Thyroid gland (tissue), 4 donors: ENCODE measurements at regions not wholly inside any gene's neighbourhood (a gene's known extent, or its start where the extent isn't known, plus 50 kb on each side); places are given as distances from the start of the nearest gene placed in this dataset.
"Not testable (repeated sequence)": the region's sequence is repeated elsewhere in the genome, so short reads cannot be mapped to it uniquely, and the experiment has no call there.

ENCODE experiments used
- CTCF ChIP-seq, 6 experiments: fragments of 200-600 bp in 3 of 6; fragments of 450-650 bp in 3 of 6; sonication (generic) in 3 of 6; IDR thresholded peaks; one replicate each; pipeline ENCODE4 v1.5.1; 2016 to 2019; ENCODE audit warnings: antibody characterized with exemption in 6 of 6, mild to moderate bottlenecking in 2 of 6, inconsistent platforms in 1 of 6, moderate library complexity in 1 of 6
- POLR2A ChIP-seq, 2 donors: fragments of 450-650 bp; IDR thresholded peaks; one replicate each; pipeline ENCODE4 v1.6.1; 2017; ENCODE audit warnings: antibody characterized with exemption in 2 of 2, mild to moderate bottlenecking in 2 of 2, moderate library complexity in 1 of 2

- not testable (repeated sequence) for TF ChIP-seq CTCF, POLR2A (IDR thresholded peaks at IDR 0.05)
These were observed 160.6 kb downstream of the EMB start for GRCh38 chr5:50280461-50280860.
